MV-4-11 (cell line): ENCODE measurements at regions not wholly inside any gene's neighbourhood (a gene's known extent, or its start where the extent isn't known, plus 50 kb on each side); places are given as distances from the start of the nearest gene placed in this dataset.
A peak's percentile ranks its signal among the peaks of the same experiment; 100 is the strongest.
"Not testable (repeated sequence)": the region's sequence is repeated elsewhere in the genome, so short reads cannot be mapped to it uniquely, and the experiment has no call there.

Experiments
- DNase-seq: peaks from one replicate; lab custom pipeline; 2025; lab: John Stamatoyannopoulos, UW

GRCh38 chrX:121169099-121170035, 122.0 kb downstream of the GLUD2 start:
- DNase-seq = no peak

- DNase-seq = no peak
Measured at GRCh38 chrX:121172703-121173102, 125.3 kb downstream of the GLUD2 start.

DNA sequence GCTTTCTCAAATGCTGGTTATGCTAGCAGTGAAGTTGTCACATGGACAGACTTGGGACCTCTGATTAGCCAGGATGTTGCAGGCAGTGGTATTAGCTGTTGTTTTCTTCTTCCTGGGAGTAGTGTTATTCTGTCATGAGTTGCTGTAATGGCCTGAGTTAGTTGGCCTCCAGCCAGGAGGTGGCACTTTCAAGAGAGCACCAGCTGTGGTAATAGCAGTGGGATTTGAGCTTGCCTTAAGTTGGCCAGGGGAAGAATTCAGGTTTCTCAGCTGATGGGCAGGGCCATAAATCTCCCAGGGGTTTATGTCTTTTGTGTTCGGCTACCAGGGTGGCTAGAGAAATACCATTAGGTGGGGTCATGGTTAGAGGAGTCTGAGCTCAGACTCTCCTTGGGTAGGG, 132.6 kb downstream of the GLUD2 start:
- DNase-seq = no peak

- DNase-seq = no peak
Measured at GRCh38 chrX:121191779-121192178, 144.4 kb downstream of the GLUD2 start.

DNA sequence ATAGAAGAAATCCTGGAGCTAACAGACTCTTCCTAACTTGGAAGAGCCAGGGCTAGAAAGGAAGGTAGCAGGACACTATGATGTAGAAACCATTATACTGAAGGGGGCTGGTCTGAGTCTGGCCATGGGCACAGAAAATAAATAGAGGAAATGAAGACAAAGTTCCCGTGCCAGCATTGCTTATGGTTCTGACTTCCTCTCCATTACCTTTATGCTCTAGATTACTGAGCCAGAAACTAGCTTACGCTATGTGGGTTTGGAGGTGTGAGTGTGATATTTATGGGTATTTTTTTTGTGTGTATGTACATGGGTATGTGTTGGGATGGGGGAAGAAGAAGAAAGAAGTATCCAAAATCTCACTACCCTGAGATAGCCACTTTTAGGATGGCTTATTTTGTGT, 148.3 kb downstream of the GLUD2 start:
- no peak for DNase-seq

DNA sequence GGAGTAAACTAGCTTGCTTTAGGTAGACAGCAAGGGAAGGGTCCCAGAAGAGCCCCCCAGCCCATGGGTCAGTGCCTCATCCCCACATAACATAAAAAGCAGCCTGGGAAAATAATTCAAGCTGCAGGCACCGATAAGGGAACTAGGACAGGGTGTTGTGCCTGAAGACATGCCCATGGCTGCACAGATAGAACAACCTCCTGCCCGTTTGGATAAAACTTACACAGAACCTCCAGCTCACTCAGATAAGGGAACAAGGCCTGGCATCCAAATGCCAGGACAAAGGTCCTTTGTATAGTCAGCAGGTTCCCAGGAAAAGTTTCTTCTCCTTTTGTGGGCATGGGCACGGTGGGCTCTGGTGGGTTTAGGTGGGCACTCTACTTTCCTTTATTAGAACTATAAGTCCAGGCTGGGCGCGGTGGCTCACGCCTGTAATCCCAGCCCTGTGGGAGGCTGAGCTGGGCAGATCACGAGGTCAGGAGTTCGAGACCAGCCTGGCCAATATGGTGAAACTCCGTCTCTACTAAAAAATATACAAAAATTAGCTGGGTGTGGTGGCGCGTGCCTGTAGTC, 149.5 kb downstream of the GLUD2 start:
- not testable (repeated sequence) for DNase-seq

- DNase-seq = no peak
Measured at GRCh38 chrX:121208563-121208962, 161.2 kb downstream of the GLUD2 start.

DNA sequence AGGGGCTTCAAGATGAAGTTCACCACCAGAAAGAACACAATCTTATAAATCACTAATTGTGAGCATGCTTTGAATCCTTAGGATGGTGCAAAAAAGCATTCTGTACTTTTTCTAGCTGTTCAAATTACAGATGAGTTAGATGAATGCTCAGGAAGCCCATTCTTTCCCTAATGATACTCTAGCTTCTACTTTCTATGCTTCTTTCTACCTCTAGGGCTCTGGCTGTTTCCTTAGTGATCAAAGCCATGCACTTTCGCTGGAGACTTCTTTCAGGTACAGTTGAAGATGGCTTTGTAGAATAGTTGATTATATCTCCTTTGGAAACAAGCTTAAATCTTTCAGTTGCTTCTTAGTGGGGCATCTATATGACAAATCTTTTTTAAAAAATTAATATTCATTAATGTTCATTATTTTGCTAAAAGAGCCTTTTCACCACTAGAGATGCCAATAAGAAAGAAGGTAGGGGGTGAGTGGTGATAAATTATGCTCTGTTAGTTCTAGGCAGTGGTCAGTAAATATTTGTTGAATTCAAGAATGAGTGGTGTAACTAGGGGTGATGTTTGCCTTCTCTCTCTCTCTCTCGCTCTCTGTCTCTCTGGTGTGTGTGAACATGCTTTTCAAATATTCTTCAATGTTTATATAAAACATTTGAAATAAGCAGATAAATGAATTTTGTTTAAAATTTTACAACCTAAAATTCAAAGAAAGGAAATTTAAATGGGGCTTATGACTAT, 169.4 kb downstream of the GLUD2 start:
- DNase-seq = no peak

DNA sequence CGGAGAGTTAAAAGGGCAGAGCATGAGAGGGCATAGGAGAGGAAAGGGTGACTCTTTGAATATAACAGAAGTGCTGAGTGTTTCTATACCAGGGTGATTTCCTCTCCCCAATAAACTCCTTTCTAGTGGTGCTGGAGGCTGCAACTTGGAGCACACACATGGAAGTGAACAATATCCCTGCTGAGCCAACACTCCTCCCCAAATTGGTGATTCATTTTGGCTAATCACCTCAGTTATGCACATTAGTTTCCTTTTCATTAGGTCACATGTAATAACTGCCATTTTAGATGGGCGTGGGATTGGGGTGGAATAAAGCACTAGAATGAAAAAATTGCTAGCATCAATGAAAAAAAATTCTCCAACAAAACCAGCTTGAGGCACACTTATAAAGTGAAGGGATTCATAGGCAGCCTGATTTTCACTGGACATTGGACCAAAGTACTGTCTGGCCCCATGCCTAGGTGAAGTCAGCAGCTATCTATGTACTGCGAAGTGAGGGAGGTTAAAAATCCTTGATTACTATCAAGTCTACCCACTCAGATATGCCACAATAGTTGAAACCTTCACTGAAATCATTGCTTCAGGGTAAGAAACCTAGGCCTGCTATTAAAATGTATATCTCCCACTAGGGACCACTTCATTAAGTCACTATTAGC, 174.0 kb downstream of the GLUD2 start:
- DNase-seq = no peak

GRCh38 chrX:121227888-121228287, 180.5 kb downstream of the GLUD2 start:
- no peak for DNase-seq

GRCh38 chrX:121231566-121232358, 184.4 kb downstream of the GLUD2 start:
- DNase-seq = no peak

DNA sequence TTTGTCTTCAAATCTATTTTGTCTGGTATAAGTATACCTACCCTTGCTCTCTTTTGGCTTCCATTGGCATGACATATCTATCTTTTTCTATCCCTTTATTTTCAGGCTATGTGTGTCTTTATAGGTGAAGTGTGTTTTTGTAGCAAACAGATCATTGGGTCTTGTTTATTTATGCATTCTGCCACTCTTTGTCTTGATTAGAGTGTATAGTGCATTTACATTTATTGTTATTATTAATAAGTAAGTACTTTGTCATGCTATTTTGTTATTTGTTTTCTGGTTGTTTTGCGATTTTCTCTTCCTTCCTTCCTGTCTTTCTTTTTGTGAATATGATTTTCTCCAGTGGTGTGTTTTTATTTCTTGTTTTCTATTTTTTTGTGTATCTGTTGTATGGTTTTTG, 188.6 kb downstream of the GLUD2 start:
- DNase-seq = no peak

DNA sequence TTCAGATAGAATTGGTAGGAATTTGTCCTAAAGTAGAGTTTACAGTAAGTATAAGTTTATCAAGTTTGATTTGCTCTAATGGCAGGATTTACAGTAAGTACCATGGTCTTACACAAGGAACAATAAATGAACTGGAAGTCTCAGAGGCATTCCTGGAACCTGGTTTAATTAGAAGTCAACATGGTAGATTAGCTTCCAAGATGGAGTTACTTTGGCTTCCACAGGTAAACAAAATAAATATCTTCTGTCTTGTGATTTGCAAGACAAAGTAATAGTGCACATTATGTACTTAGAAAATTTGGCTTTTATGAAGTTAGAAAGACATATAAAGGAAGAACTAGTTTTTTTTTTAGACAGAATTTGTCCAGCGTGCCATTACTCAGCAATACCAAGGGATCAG, 190.7 kb downstream of the GLUD2 start:
- no peak for DNase-seq

DNA sequence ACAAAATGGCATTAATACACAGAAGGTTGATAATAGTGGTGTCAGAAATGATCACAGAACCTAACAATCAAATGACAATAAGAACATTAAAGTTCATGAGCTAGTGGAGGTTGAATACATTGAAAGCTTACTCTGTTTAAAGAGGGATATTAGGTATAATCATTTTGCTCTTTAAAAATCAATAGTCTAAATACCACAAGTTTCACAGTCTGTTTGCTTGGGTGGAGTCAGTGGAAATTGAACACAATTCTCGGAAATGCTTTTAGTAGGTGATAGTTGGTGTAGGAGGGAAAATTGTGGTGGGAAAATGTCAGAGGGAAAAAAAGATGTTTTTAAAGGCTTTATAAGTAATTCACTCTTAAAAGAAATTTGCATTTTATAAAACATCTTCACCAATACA, 197.1 kb downstream of the GLUD2 start:
- no peak for DNase-seq

- DNase-seq = no peak
Measured at GRCh38 chrX:121245763-121246162, 198.4 kb downstream of the GLUD2 start.

DNA sequence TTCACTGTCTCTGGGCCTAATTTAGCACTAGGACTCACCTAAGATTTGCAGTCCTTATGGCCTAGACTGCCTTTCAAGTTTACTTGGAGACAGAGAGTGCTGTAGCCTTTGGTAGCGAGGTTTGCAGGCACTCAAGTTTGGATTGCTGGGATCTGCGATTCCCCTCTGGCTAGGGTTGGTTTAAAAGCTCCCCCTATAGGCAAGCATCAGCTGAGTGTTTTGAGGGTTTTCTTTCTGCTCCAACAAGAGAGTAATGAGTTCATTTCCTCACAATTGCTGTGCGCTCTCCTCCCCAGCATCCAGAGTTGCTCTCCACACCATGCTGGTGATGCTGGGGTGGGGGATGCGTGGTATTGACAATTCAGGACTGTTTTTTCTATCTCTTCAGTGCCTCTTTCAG, 206.9 kb downstream of the GLUD2 start:
- no peak for DNase-seq

DNA sequence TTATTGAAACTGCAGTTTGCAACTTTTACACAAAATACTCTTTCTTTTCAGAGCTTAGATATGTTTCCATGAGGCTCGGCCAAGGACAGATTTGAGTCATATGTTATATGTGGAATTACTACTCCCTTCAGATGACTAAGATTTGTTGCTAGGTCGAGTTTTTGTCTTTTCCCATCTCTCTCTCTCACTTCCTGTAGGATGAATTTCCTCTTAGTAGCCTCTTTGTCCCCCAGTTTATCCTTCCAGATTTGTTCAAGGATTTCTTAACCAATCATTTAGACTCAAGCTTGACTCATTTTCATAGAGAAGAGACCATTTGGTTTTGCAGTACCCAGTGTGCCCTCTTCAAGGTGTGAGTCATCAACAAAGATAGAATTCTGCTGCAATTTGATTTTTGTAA, 209.2 kb downstream of the GLUD2 start:
- DNase-seq = no peak

DNA sequence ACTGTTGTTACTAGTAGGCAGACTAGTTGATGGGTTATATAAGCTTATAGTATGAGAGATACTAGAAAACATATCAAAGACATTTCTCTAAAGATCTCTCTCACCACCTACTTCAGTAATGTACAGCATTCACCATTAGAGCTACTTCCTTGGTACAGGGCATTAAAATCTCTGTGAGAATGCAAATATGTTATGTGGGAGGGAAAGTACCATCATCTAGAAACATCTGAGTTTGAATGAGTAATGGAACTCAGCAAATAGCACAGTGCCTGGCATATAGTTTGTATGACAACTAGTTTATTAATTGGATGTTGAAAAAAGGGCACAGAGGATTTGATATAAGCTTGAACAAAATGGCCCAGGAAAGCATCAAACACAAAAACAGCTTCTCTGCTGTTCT, 211.1 kb downstream of the GLUD2 start:
- no peak for DNase-seq

- DNase-seq = no peak
Measured at GRCh38 chrX:121259170-121259569, 211.8 kb downstream of the GLUD2 start.

DNA sequence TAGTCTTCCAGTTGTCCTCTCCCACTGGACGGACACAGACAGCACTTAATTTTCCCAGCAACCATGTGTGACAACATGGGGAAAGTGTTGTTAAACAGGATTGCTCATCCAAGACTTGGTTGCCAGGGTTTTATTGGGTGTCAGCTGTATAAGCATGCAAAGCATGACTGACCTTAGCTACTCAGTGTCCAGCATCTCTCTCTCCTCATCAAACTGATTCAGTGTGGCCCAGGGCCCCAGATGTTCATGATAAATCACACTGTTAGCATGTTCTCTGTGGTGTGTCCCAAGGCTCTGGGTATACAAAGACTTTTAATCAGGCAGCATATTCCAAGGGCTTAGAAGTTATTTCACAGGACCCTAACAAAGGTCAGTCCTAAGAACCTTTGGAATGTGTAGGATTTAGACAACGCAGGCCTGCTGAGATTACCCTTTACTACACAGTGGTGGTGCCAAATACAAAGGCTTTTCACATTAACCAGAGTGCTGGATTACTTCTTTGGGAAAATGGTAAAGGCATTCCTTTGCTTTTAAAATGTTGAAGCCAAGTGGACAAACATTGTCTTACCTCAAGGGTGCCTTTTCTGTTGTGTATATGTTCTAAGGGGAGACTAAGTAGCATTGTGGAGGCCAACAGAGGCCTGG, 213.3 kb downstream of the GLUD2 start:
- DNase-seq = no peak

DNA sequence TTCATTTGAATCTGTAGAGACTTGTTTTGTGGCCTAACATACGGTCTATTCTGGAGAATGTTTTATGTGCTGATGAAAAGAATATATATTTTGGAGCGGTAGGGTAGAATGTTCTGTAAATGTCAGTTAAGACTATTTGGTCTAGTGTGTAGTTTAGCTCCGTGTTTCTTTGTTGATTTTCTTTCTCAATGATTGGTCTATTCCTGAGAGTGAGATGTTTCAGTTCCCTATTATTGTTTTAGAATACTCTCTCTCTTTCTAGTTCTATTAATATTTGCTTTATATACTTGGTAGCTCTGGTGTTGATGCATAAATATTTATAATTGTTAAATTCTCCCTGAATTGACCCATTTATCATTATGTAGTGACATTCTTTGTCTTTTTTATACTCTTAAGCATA, 236.5 kb downstream of the GLUD2 start:
- peak; percentile 11 for DNase-seq
